NOMO-1 treated with dmso at 0.1 percent for 144 hours (cell line): ENCODE measurements at regions not wholly inside any gene's neighbourhood (a gene's known extent, or its start where the extent isn't known, plus 50 kb on each side); places are given as distances from the start of the nearest gene placed in this dataset.

ENCODE experiments used
- DNase-seq: peaks from one replicate; lab custom pipeline; 2025; ENCODE audit not compliant: unreplicated experiment; lab: John Stamatoyannopoulos, UW

GRCh38 chr5:124664287-124664686, 82.2 kb downstream of the ZNF608 start:
- DNase-seq: no peak

- DNase-seq: no peak
Observed at GRCh38 chr5:124663101-124663506, 83.3 kb downstream of the ZNF608 start.

GRCh38 chr5:124662181-124662781, 84.2 kb downstream of the ZNF608 start:
- no peak for DNase-seq

GRCh38 chr5:124661317-124662141, 84.9 kb downstream of the ZNF608 start:
- no peak for DNase-seq

- DNase-seq: no peak
Observed at GRCh38 chr5:124660229-124661093, 86.0 kb downstream of the ZNF608 start.

- no peak for DNase-seq
Observed at GRCh38 chr5:124659798-124660197, 86.6 kb downstream of the ZNF608 start.

GRCh38 chr5:124658867-124659557, 87.4 kb downstream of the ZNF608 start:
- peak; percentile 90 for DNase-seq

GRCh38 chr5:124655921-124656511, 90.4 kb downstream of the ZNF608 start:
- DNase-seq: no peak

- no peak for DNase-seq
Observed at GRCh38 chr5:124655251-124655917, 91.1 kb downstream of the ZNF608 start.

GRCh38 chr5:124654418-124654817, 92.0 kb downstream of the ZNF608 start:
- DNase-seq: no peak

- no peak for DNase-seq
Observed at GRCh38 chr5:124653666-124654065, 92.8 kb downstream of the ZNF608 start.

- DNase-seq: no peak
Observed at GRCh38 chr5:124652892-124653441, 93.5 kb downstream of the ZNF608 start.

- no peak for DNase-seq
Observed at GRCh38 chr5:124652514-124652819, 94.0 kb downstream of the ZNF608 start.

- DNase-seq: peak; percentile 62
Observed at GRCh38 chr5:124651663-124652513, 94.6 kb downstream of the ZNF608 start.

GRCh38 chr5:124650951-124651662, 95.3 kb downstream of the ZNF608 start:
- DNase-seq: no peak

- peak; percentile 78 for DNase-seq
Observed at GRCh38 chr5:124650147-124650561, 96.3 kb downstream of the ZNF608 start.

- peak; percentile 94 for DNase-seq
Observed at GRCh38 chr5:124649491-124650146, 96.8 kb downstream of the ZNF608 start.

- no peak for DNase-seq
Observed at GRCh38 chr5:124648902-124649467, 97.5 kb downstream of the ZNF608 start.
